ENCODE measurements at regions not wholly inside any gene's neighbourhood (a gene's known extent, or its start where the extent isn't known, plus 50 kb on each side); places are given as distances from the start of the nearest gene placed in this dataset.

DNA sequence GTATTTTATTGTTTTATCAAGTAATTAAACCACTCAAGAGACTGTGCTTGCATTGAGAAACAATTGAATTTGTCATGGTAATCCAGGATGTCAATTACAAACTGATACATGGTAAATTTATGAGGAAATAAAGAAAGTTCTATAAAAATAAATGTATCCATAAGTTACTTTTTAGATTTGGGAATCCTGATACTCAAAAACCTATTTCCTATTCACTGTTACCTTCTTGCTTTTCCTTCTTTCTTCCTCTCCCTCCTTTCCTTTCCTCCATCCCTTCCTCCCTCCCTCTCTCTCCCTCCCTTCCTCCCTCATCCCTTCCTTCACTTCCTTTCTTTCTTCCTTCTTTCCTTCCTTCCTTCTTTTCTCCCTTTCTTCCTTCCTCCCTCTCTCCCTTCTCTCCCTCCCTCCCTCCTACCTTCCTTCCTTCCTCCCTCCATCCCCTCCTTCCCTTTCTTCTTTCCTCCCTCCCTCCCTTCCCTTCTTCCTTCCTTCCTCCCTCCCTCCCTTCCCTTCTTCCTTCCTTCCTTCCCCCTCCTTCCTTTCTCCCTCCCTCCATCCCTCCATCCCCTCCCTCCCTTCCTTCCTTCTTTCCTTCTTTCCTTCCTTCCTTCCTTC is 1299.1 kb upstream of the ZEB2 start:
- no peak for TF ChIP-seq POLR2AphosphoS5 (IDR thresholded peaks at IDR 0.05)
- TF ChIP-seq, protein P1, sequence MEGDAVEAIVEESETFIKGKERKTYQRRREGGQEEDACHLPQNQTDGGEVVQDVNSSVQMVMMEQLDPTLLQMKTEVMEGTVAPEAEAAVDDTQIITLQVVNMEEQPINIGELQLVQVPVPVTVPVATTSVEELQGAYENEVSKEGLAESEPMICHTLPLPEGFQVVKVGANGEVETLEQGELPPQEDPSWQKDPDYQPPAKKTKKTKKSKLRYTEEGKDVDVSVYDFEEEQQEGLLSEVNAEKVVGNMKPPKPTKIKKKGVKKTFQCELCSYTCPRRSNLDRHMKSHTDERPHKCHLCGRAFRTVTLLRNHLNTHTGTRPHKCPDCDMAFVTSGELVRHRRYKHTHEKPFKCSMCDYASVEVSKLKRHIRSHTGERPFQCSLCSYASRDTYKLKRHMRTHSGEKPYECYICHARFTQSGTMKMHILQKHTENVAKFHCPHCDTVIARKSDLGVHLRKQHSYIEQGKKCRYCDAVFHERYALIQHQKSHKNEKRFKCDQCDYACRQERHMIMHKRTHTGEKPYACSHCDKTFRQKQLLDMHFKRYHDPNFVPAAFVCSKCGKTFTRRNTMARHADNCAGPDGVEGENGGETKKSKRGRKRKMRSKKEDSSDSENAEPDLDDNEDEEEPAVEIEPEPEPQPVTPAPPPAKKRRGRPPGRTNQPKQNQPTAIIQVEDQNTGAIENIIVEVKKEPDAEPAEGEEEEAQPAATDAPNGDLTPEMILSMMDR (IDR thresholded peaks at IDR 0.05): no peak
